Pons (tissue), 1 donor: ENCODE measurements at regions not wholly inside any gene's neighbourhood (a gene's known extent, or its start where the extent isn't known, plus 50 kb on each side); places are given as distances from the start of the nearest gene placed in this dataset.

ENCODE experiments used
- DNase-seq: peaks from one replicate; pipeline ENCODE4 v3.0.0-alpha.2; 2016; ENCODE audit warnings: low spot score

DNA sequence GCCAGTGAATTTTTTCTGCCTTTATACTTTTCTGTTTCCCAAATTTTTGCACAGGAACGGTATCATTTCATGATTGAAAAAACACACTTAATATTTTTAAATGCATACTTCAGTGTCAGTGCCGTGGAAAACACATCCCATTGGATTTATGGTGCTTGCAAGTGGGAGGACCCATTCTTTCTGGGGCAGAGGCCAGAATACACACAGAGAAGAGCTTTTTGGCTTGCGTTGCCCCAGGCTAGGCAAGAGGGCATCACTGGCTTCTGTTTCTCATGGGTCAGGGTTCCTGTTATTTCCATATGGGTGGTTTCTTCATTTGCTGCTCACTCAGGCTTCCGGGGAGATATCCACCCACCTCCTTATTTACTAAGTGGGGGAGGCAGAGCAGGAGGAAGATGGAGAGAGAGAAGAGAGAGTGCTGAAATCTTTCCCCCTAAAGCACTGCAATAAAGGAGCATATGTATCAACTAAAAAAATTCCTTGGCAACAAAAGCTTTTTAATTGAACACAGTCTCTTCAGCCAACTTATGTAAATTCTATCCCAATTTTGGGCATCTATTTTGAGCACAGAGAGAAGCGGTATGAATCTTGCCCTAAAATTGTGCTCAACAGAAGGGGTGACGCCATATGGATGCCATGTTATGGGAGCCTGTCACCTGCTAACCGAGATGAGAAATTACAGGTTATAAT, 66.0 kb upstream of the KIRREL3 start:
- DNase-seq = no peak

DNA sequence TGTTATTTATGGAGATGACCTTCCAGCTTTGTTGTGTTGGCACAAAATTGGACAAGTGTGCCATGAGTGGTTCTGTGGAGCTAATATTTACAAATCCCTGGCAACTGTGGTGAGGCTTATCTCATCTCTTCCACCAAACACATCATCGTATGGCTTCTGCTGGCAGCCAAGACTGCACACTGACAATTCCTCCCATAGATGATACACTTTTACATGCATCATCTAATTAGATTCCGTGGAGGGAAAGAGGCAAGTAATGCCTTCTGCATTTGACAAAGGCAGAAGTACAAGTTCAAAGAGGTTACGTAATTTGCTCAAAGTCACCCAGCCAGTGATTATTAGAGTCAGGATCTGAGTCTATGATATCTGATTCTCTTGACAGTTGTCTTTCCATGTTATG, 62.7 kb upstream of the KIRREL3 start:
- no peak for DNase-seq

DNA sequence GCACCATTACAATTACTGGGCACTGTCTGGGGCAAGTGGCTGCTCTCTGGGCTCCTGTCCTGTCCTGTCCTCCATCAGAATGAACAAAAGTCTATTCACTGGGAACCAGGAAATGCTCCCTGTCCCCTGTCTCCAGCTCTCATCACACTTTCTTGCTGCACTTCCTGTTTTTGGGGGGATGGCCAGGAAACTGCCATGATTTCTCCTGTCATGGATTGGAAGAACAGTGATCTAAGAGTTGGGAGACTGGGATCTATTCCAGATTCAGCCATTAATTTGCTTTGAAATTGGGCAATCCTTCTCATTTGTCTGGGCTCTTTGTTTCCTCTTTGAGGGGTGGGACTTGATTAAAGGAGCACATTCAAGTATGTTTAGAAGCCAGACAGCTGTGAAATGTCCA, 61.4 kb upstream of the KIRREL3 start:
- peak; percentile 15 for DNase-seq

DNA sequence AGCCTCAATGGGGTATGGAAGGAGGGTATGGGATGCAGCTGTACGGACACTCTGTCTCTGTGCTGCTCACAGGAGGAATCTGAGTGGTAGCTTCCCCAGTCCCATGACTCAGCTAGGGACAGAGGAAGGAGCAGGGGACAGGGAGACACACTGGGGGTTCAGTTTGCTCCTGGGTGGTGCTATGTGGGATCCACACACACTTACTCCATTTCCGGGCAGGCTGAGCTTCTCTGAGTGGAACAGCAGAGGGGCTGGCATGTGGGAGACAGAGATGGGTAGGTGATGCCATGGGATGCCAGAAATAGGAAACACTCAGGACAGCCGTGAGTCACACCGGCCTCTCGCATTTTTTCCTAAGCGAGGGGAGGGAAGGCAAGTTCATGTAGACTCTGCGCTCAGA, 59.2 kb upstream of the KIRREL3 start:
- no peak for DNase-seq

DNA sequence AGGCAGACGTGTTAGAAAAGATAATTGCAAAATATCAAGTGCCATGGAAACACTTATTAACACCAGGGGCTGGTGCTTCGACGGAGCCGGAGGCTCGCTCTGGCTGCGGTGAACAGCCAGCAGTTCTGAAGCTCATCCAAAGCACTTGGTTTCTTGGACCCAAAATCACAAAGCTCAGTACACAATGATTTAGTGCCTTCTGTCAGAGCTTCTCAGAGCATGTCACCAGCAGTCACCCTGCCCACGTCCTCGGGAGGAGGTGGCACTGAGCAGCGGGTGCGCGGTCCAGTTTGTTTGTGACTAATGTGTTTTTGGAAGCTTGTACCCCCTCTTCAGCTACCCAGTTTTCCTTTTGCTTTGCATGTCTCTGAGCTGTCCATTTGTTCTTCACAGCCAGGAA, 58.7 kb upstream of the KIRREL3 start:
- no peak for DNase-seq

DNA sequence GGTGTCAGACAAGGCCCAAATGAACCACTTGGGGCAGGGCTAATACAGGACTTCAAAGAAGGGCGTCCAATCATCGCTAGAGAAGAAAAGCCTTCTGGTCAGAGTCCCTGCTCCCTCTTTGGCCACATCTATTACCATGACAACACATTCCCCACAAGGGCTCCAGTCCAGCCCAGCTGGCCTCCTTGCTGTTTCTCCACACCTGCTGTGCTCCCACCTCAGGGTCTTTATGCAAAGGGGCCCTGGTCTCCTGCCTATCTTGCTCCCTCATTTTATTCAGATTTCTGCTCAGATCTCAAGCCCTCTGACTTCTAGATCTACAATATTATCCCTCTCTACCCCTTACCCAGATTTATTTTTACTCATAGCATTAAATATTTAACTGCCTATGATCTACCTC, 58.0 kb upstream of the KIRREL3 start:
- no peak for DNase-seq

DNA sequence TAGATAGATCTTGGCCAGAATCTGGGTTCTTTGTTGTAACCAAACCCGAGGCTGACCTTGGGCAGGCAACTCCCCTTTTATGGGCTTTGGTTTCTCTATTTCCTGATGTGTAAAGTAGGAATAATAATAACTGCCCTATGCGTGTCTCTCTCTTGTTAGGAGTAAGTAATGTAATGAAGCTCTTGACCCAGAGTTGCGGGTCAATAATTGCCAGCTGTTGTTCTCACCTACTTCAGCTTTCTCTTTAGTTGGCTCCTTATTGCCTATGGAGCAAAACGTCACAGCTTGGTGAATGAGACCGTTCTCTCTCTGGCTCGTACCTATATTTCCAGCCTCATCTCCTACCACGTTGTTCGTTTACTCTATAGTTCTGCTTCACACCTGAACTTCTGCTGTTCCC, 56.6 kb upstream of the KIRREL3 start:
- no peak for DNase-seq

DNA sequence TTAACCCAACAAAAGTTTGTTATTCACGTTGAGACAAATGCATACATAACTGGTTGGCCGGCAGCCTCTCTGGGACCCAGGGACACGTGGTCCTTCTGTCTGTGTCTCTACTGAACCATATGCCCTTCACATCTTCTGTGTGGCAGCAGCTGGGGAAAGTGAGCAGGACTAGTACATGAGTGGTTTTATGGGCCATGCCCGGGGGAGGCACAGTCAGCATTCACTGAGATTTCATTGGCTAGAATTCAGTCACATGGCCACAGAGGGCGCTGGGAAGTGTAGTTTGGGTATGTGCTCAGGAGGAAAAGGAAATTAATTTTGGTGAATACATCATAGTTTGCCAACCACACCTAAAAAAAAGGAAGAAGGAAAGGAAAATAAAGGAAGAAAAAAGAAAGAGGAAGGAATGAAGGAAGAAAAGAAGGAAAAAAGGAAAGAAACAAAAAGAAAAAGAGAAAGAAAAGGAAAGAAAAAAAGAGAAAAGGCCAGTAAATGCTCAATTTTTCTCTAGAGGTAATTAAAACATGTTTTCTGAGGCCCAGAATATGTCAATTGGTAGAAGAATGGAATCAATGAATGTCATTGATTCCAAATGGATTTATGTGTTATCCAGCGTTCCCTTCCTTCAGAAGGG, 55.9 kb upstream of the KIRREL3 start:
- no peak for DNase-seq

DNA sequence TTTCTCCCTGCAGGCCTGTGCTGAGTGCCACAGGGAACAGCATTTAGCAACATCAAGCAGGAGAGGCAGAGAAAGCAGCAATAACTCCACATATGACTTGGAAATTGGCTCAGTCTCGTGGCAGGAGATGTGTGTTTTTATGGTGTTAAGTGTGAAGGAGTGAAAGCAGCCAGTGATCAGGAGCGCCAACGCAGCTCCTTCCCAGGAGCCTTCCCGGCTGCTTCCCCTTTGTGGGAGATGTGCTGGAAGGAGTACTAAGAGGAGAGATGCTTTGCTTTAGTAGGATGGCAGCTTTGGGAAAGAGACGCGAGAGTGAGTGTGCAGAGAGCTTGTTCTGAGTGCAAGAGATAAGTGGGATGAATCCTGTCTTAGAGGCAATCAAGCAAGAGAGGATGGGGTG, 54.7 kb upstream of the KIRREL3 start:
- DNase-seq = no peak

DNA sequence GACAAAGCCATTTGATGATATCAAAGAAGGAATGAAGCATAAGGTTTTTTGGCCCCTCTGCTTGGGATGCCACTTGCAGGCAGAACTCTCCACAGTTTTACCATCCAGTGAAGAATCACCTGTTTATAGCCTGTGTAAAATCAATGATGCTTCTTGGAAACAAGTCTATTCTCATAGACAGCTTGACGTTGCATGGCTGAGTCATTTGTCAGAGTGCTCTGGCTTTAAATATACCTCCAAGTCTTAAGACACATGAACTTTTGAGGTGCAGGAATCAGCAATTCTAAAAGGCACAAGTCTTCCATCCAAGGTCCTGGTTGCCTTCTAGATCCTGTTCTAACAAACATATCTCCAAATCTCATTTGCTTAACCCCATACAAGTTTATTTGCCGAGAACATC, 53.6 kb upstream of the KIRREL3 start:
- no peak for DNase-seq

DNA sequence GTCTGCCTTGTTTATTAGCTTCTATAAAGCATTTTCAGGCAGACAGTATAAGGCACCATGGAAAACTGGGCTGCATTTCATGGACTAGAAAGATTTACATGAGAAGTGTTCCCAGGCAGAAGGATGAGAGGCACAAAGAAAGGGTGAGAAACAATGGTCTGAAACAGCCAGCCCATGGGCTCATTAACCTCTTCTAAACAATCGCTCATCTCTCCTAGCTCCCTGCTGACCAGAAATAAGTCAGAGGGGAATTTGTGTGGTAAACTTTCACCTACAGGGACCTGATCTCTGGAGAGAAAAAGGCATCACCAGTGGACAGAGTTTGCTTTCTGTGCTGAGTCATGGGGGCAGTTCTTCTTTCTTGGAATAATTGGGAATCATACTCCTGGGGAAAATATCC, 51.8 kb upstream of the KIRREL3 start:
- no peak for DNase-seq
